WTC11 (cell line): ENCODE measurements at regions not wholly inside any gene's neighbourhood (a gene's known extent, or its start where the extent isn't known, plus 50 kb on each side); places are given as distances from the start of the nearest gene placed in this dataset.

Experiments
- ATAC-seq: fragments of 200-7000 bp; cut with Tn5 transposase; 2 replicates; pipeline ENCODE4 v1.10.0; 2021; ENCODE audit warnings: mild to moderate bottlenecking, moderate library complexity
- CTCF ChIA-PET: fragments of 300-600 bp; sonication (Branson Sonifier 250); formaldehyde crosslinking; loops from one replicate; lab custom pipeline; 2021; ENCODE audit warnings: antibody characterized with exemption; lab: Charles Lee
- POLR2A ChIA-PET: fragments of 350-600 bp; sonication (Branson Sonifier 250); formaldehyde crosslinking; loops from one replicate; lab custom pipeline; 2021; ENCODE audit warnings: antibody characterized with exemption; lab: Charles Lee
- DNase-seq: peaks from one replicate; pipeline ENCODE4 v3.0.0; 2021; ENCODE audit warnings: low spot score
- H3K27ac Mint-ChIP-seq: 2 replicates; pipeline ENCODE4 v1.8.0; 2021; ENCODE audit warnings: mixed read lengths
- H3K27me3 Mint-ChIP-seq: 2 replicates; pipeline ENCODE4 v1.8.0; 2021; ENCODE audit warnings: low read depth, mild to moderate bottlenecking, moderate library complexity, mixed read lengths
- H3K36me3 Mint-ChIP-seq: 2 replicates; pipeline ENCODE4 v1.8.0; 2021; ENCODE audit warnings: mixed read lengths
- H3K4me1 Mint-ChIP-seq: 2 replicates; pipeline ENCODE4 v1.8.0; 2022; ENCODE audit warnings: mixed read lengths
- H3K4me3 Mint-ChIP-seq: 2 replicates; pipeline ENCODE4 v1.8.0; 2021; ENCODE audit warnings: mild to moderate bottlenecking, moderate library complexity, mixed read lengths
- H3K9me3 Mint-ChIP-seq: 2 replicates; pipeline ENCODE4 v1.8.0; 2021; ENCODE audit warnings: mixed read lengths
- ATF1 ChIP-seq: sonication (generic); formaldehyde crosslinking; IDR thresholded peaks from 2 replicates; pipeline ENCODE4 v1.8.1; 2023; ENCODE audit warnings: mild to moderate bottlenecking, moderate library complexity, missing genetic modification reagents
- E2F1 ChIP-seq: sonication (generic); formaldehyde crosslinking; IDR thresholded peaks from 2 replicates; pipeline ENCODE4 v1.8.0; 2022; ENCODE audit warnings: mild to moderate bottlenecking, missing genetic modification reagents
- GTF2I ChIP-seq: fragments of 250-450 bp; sonication (Bioruptor Pico); conservative IDR thresholded peaks from 2 replicates; pipeline ENCODE4 v1.4.0; 2021; ENCODE audit warnings: mild to moderate bottlenecking
- JUN ChIP-seq: sonication (generic); formaldehyde crosslinking; IDR thresholded peaks from 2 replicates; pipeline ENCODE4 v1.8.0; 2023; ENCODE audit warnings: mild to moderate bottlenecking, missing genetic modification reagents
- NR1H2 ChIP-seq: sonication (generic); formaldehyde crosslinking; IDR thresholded peaks from 2 replicates; pipeline ENCODE4 v1.9.0; 2021; ENCODE audit warnings: mild to moderate bottlenecking, moderate library complexity, missing genetic modification reagents
- OVOL2 ChIP-seq: fragments of 250-450 bp; sonication (Bioruptor Pico); IDR thresholded peaks from 2 replicates; pipeline ENCODE4 v1.9.0; 2021; ENCODE audit warnings: mild to moderate bottlenecking, borderline replicate concordance
- SOX15 ChIP-seq: fragments of 250-450 bp; sonication (Bioruptor Pico); IDR thresholded peaks from 2 replicates; pipeline ENCODE4 v1.9.0; 2021; ENCODE audit warnings: mild to moderate bottlenecking
- SP1 ChIP-seq: sonication (generic); formaldehyde crosslinking; conservative IDR thresholded peaks from 2 replicates; pipeline ENCODE4 v1.8.1; 2022; ENCODE audit warnings: missing genetic modification reagents
- ZNF138 ChIP-seq: sonication (generic); formaldehyde crosslinking; conservative IDR thresholded peaks from 2 replicates; pipeline ENCODE4 v1.8.1; 2022; ENCODE audit warnings: mild to moderate bottlenecking, moderate library complexity, missing genetic modification reagents
- ZNF232 ChIP-seq: sonication (generic); formaldehyde crosslinking; IDR thresholded peaks from 2 replicates; pipeline ENCODE4 v1.8.0; 2022; ENCODE audit warnings: mild to moderate bottlenecking, missing genetic modification reagents
- TF ChIP-seq, protein P1 (sequence below): sonication (generic); formaldehyde crosslinking; conservative IDR thresholded peaks from 2 replicates; pipeline ENCODE4 v1.8.1; 2023; ENCODE audit warnings: mild to moderate bottlenecking, low read depth, missing genetic modification reagents, moderate library complexity
- TF ChIP-seq, protein P2 (sequence below): sonication (generic); formaldehyde crosslinking; IDR thresholded peaks from 2 replicates; pipeline ENCODE4 v1.8.1; 2023; ENCODE audit warnings: mild to moderate bottlenecking, missing genetic modification reagents
- TF ChIP-seq, protein P3 (sequence below): fragments of 250-450 bp; sonication (Bioruptor Pico); IDR thresholded peaks from 2 replicates; pipeline ENCODE4 v1.9.0; 2021; ENCODE audit warnings: mild to moderate bottlenecking
- TF ChIP-seq, protein P4 (sequence below): sonication (generic); formaldehyde crosslinking; IDR thresholded peaks from 2 replicates; pipeline ENCODE4 v1.8.1; 2022; ENCODE audit warnings: missing genetic modification reagents, borderline replicate concordance
- TF ChIP-seq, protein P5 (sequence below): fragments of 250-450 bp; sonication (Bioruptor Pico); IDR thresholded peaks from 2 replicates; pipeline ENCODE4 v1.9.0; 2021; ENCODE audit warnings: mild to moderate bottlenecking, borderline replicate concordance

DNA sequence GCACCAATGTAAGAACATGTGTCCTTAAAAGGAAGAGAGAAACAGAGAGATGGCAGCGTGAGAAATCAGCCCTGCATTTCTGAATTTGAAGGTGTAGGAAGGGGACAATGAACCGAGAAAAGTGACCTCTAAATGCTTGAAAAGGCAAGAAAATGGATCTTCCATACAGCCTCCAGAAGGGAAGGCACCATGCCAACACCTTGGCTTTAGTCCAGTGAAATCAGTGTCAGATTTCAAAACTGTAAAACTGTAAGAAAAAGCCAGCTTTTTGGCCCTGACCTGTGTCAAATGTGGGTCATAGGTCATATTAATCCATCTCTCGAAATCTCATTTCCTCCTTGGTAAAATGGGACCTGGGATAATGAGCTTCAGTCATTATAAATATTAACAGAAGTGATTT is 762.3 kb downstream of the DCDC2C start (continued):
- TF ChIP-seq, protein P1, sequence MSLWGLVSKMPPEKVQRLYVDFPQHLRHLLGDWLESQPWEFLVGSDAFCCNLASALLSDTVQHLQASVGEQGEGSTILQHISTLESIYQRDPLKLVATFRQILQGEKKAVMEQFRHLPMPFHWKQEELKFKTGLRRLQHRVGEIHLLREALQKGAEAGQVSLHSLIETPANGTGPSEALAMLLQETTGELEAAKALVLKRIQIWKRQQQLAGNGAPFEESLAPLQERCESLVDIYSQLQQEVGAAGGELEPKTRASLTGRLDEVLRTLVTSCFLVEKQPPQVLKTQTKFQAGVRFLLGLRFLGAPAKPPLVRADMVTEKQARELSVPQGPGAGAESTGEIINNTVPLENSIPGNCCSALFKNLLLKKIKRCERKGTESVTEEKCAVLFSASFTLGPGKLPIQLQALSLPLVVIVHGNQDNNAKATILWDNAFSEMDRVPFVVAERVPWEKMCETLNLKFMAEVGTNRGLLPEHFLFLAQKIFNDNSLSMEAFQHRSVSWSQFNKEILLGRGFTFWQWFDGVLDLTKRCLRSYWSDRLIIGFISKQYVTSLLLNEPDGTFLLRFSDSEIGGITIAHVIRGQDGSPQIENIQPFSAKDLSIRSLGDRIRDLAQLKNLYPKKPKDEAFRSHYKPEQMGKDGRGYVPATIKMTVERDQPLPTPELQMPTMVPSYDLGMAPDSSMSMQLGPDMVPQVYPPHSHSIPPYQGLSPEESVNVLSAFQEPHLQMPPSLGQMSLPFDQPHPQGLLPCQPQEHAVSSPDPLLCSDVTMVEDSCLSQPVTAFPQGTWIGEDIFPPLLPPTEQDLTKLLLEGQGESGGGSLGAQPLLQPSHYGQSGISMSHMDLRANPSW (CRISPR knock-in tag), result no peak
- TF ChIP-seq NR1H2 (CRISPR knock-in tag) (no peak), ATF1 (CRISPR knock-in tag) (no peak), ZNF232 (no peak), SP1 (CRISPR knock-in tag) (no peak)
- TF ChIP-seq, protein P2, sequence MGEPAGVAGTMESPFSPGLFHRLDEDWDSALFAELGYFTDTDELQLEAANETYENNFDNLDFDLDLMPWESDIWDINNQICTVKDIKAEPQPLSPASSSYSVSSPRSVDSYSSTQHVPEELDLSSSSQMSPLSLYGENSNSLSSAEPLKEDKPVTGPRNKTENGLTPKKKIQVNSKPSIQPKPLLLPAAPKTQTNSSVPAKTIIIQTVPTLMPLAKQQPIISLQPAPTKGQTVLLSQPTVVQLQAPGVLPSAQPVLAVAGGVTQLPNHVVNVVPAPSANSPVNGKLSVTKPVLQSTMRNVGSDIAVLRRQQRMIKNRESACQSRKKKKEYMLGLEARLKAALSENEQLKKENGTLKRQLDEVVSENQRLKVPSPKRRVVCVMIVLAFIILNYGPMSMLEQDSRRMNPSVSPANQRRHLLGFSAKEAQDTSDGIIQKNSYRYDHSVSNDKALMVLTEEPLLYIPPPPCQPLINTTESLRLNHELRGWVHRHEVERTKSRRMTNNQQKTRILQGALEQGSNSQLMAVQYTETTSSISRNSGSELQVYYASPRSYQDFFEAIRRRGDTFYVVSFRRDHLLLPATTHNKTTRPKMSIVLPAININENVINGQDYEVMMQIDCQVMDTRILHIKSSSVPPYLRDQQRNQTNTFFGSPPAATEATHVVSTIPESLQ (CRISPR knock-in tag), result no peak

DNA sequence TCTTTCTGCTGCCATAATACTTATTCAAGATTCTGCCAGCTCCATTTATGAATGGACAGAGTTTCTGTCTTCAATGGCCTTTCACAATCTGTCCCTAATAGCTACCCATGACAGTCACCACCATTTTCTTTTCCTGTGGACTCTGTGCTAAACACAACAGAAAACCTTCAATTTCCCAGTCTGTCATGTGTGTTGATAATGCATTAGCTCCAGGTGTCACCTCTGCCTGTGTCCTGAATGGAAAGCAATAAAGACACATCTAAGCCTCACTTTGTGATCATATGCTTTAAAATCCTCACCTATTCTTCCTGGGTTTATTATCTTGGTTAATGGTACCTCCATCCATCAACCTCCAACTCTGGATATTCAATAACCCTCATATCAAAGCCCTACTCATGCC is 772.2 kb downstream of the DCDC2C start:
- no peak overlapping the region for H3K4me3 Mint-ChIP-seq
- peaks cover 12% of the 10 kb centered on the region for H3K27me3 Mint-ChIP-seq
- DNase-seq (no peak), ATAC-seq (no peak)
- ChIA-PET CTCF (no interaction called here), POLR2A (no interaction called here)
- H3K9me3 Mint-ChIP-seq, result peaks cover 90% of the 10 kb centered on the region
- TF ChIP-seq E2F1 (CRISPR knock-in tag), result no peak
- TF ChIP-seq, protein P3, sequence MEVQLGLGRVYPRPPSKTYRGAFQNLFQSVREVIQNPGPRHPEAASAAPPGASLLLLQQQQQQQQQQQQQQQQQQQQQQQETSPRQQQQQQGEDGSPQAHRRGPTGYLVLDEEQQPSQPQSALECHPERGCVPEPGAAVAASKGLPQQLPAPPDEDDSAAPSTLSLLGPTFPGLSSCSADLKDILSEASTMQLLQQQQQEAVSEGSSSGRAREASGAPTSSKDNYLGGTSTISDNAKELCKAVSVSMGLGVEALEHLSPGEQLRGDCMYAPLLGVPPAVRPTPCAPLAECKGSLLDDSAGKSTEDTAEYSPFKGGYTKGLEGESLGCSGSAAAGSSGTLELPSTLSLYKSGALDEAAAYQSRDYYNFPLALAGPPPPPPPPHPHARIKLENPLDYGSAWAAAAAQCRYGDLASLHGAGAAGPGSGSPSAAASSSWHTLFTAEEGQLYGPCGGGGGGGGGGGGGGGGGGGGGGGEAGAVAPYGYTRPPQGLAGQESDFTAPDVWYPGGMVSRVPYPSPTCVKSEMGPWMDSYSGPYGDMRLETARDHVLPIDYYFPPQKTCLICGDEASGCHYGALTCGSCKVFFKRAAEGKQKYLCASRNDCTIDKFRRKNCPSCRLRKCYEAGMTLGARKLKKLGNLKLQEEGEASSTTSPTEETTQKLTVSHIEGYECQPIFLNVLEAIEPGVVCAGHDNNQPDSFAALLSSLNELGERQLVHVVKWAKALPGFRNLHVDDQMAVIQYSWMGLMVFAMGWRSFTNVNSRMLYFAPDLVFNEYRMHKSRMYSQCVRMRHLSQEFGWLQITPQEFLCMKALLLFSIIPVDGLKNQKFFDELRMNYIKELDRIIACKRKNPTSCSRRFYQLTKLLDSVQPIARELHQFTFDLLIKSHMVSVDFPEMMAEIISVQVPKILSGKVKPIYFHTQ (CRISPR knock-in tag), result no peak
- TF ChIP-seq, protein P4, sequence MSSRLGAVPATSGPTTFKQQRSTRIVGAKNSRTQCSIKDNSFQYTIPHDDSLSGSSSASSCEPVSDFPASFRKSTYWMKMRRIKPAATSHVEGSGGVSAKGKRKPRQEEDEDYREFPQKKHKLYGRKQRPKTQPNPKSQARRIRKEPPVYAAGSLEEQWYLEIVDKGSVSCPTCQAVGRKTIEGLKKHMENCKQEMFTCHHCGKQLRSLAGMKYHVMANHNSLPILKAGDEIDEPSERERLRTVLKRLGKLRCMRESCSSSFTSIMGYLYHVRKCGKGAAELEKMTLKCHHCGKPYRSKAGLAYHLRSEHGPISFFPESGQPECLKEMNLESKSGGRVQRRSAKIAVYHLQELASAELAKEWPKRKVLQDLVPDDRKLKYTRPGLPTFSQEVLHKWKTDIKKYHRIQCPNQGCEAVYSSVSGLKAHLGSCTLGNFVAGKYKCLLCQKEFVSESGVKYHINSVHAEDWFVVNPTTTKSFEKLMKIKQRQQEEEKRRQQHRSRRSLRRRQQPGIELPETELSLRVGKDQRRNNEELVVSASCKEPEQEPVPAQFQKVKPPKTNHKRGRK (CRISPR knock-in tag), result no peak
- no peaks in the 10 kb centered on the region for H3K4me1 Mint-ChIP-seq
- no peak overlapping the region for H3K27ac Mint-ChIP-seq
- peaks cover 80% of the 10 kb centered on the region for H3K36me3 Mint-ChIP-seq

DNA sequence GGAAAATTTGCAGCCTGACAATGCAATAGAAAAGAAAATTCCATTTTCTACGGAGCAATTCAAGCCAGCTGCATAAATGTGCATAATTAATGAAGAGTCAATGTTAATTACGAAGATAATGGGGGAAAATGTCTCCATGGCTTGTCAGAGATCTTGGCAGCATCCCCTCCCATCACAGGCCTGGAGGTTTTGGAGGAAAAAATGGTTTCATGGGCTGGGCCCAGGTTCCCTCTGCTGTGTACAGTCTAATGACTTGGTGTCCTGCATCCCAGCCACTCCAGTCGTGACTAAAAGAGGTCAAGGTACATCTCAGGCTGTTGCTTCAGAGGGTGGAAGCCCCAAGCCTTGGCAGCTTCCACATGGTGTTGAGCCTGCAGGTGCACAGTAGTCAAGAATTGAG is 779.7 kb downstream of the DCDC2C start:
- no peaks in the 10 kb centered on the region for H3K4me1 Mint-ChIP-seq
- no peak overlapping the region for H3K4me3 Mint-ChIP-seq
- DNase-seq (no peak), ATAC-seq (no peak)
- TF ChIP-seq OVOL2, result no peak
- no peak for TF ChIP-seq JUN (CRISPR knock-in tag)
- TF ChIP-seq, protein P5, sequence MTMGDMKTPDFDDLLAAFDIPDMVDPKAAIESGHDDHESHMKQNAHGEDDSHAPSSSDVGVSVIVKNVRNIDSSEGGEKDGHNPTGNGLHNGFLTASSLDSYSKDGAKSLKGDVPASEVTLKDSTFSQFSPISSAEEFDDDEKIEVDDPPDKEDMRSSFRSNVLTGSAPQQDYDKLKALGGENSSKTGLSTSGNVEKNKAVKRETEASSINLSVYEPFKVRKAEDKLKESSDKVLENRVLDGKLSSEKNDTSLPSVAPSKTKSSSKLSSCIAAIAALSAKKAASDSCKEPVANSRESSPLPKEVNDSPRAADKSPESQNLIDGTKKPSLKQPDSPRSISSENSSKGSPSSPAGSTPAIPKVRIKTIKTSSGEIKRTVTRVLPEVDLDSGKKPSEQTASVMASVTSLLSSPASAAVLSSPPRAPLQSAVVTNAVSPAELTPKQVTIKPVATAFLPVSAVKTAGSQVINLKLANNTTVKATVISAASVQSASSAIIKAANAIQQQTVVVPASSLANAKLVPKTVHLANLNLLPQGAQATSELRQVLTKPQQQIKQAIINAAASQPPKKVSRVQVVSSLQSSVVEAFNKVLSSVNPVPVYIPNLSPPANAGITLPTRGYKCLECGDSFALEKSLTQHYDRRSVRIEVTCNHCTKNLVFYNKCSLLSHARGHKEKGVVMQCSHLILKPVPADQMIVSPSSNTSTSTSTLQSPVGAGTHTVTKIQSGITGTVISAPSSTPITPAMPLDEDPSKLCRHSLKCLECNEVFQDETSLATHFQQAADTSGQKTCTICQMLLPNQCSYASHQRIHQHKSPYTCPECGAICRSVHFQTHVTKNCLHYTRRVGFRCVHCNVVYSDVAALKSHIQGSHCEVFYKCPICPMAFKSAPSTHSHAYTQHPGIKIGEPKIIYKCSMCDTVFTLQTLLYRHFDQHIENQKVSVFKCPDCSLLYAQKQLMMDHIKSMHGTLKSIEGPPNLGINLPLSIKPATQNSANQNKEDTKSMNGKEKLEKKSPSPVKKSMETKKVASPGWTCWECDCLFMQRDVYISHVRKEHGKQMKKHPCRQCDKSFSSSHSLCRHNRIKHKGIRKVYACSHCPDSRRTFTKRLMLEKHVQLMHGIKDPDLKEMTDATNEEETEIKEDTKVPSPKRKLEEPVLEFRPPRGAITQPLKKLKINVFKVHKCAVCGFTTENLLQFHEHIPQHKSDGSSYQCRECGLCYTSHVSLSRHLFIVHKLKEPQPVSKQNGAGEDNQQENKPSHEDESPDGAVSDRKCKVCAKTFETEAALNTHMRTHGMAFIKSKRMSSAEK (CRISPR knock-in tag), result no peak
- no peak for TF ChIP-seq ATF1 (CRISPR knock-in tag)
- TF ChIP-seq E2F1 (CRISPR knock-in tag), result no peak
- no peak for TF ChIP-seq ZNF138 (CRISPR knock-in tag)
- TF ChIP-seq SOX15 (CRISPR knock-in tag), result no peak
- TF ChIP-seq GTF2I, result no peak
- ChIA-PET POLR2A (no interaction called here), CTCF (no interaction called here)
- peaks cover 9% of the 10 kb centered on the region for H3K27me3 Mint-ChIP-seq
- H3K9me3 Mint-ChIP-seq, result peaks cover 92% of the 10 kb centered on the region
- H3K27ac Mint-ChIP-seq, result no peak overlapping the region
- H3K36me3 Mint-ChIP-seq, result peaks cover 78% of the 10 kb centered on the region
